GM12878 (cell line): ENCODE measurements at regions not wholly inside any gene's neighbourhood (a gene's known extent, or its start where the extent isn't known, plus 50 kb on each side); places are given as distances from the start of the nearest gene placed in this dataset.

Experiments used
- ATAC-seq: fragments of 200-7000 bp; cut with Tn5 transposase; 3 replicates; pipeline ENCODE4 v1.9.1; 2020; ENCODE audit warnings: mild to moderate bottlenecking, moderate library complexity
- BruUV-seq: library from RNA; stranded (reverse); fragments of 400-500 nt; replicated peaks from 2 replicates; lab custom pipeline; 2021; lab: Mats Ljungman, UMichigan
- CTCF ChIA-PET: fragments of 300-600 bp; sonication (Branson Sonifier 250); formaldehyde crosslinking; extraction: SDS; loops from one replicate; lab custom pipeline; 2021; ENCODE audit warnings: inconsistent platforms; lab: Yijun Ruan, JAX
- POLR2A ChIA-PET: fragments of 350-600 bp; formaldehyde crosslinking; extraction: SDS; loops from one replicate; lab custom pipeline; 2021; ENCODE audit warnings: inconsistent platforms; lab: Charles Lee
- RAD21 ChIA-PET: fragments of 300-600 bp; sonication (Branson Sonifier 250); formaldehyde crosslinking; loops from one replicate; lab custom pipeline; 2023; ENCODE audit warnings: antibody characterized with exemption; ENCODE audit not compliant: unreplicated experiment; lab: Charles Lee
- SMC1A ChIA-PET: fragments of 300-600 bp; sonication (Branson Sonifier 250); formaldehyde crosslinking; loops from one replicate; lab custom pipeline; 2023; ENCODE audit not compliant: unreplicated experiment, uncharacterized antibody; lab: Charles Lee
- DNase-seq: peaks from one replicate; pipeline ENCODE4 v3.0.0-alpha.2; 2011; ENCODE audit warnings: low read depth, low spot score
- FAIRE-seq: peaks from 3 replicates; lab custom pipeline; 2011; peaks lifted over from hg19 to GRCh38; lab: Jason Lieb, UNC
- H2AFZ ChIP-seq: 2 replicates; pipeline ENCODE4 v1.6.0; 2011; ENCODE audit warnings: low read depth, low read length, control low read depth; ENCODE audit not compliant: control insufficient read depth
- H3K27ac ChIP-seq: 2 replicates; pipeline ENCODE4 v1.5.1; 2011; ENCODE audit warnings: control low read depth; ENCODE audit not compliant: control insufficient read depth, insufficient read depth
- H3K27me3 ChIP-seq, 2 experiments: replicated peaks in 1 of 2; 2 replicates each; pipeline versions ENCODE4 v1.6.0 to v1.6.1; 2011; ENCODE audit warnings: low read length in 1 of 2; ENCODE audit not compliant: control insufficient read depth in 2 of 2, insufficient read depth in 2 of 2
- H3K36me3 ChIP-seq, 2 experiments: 2 replicates each; pipeline ENCODE4 v1.5.1; 2011; ENCODE audit warnings: low read length in 1 of 2; ENCODE audit not compliant: control insufficient read depth in 2 of 2, insufficient read depth in 2 of 2
- H3K4me1 ChIP-seq: 2 replicates; pipeline ENCODE4 v1.6.1; 2011; ENCODE audit warnings: mild to moderate bottlenecking, low read length, moderate library complexity, mixed read lengths; ENCODE audit not compliant: control insufficient read depth, insufficient read depth
- H3K4me2 ChIP-seq: 2 replicates; pipeline ENCODE4 v1.6.0; 2011; ENCODE audit warnings: control low read depth; ENCODE audit not compliant: control insufficient read depth, insufficient read depth
- H3K4me3 ChIP-seq: fragments of 200-600 bp; sonication (generic); 2 replicates; pipeline ENCODE4 v1.5.1; 2016
- H3K79me2 ChIP-seq: 2 replicates; pipeline ENCODE4 v1.6.0; 2011; ENCODE audit warnings: low read length; ENCODE audit not compliant: control insufficient read depth, insufficient read depth
- H3K9ac ChIP-seq: 2 replicates; pipeline ENCODE4 v1.8.0; 2011; ENCODE audit warnings: low read length, control low read depth, mixed read lengths; ENCODE audit not compliant: control insufficient read depth, insufficient read depth
- H3K9me3 ChIP-seq: replicated peaks from 3 replicates; pipeline ENCODE4 v1.5.1; 2011; ENCODE audit warnings: mild to moderate bottlenecking, low read length; ENCODE audit not compliant: control insufficient read depth, insufficient read depth
- H4K20me1 ChIP-seq: 2 replicates; pipeline ENCODE4 v1.6.0; 2011; ENCODE audit not compliant: control insufficient read depth, insufficient read depth
- NRF1 ChIP-seq: conservative IDR thresholded peaks from 2 replicates; pipeline ENCODE4 v1.6.1; 2011; ENCODE audit warnings: mild to moderate bottlenecking, low read depth, low read length, improper control_type of control experiment
- PBX3 ChIP-seq: IDR thresholded peaks from 2 replicates; pipeline ENCODE4 v1.6.1; 2011; ENCODE audit warnings: mild to moderate bottlenecking, low read depth, low read length, moderate library complexity; ENCODE audit not compliant: insufficient replicate concordance
- SIX5 ChIP-seq: IDR thresholded peaks from 2 replicates; pipeline ENCODE4 v1.6.1; 2011; ENCODE audit warnings: mild to moderate bottlenecking, low read depth, low read length, moderate library complexity; ENCODE audit not compliant: severe bottlenecking
- SMAD1 ChIP-seq: fragments of 450-650 bp; IDR thresholded peaks from 2 replicates; pipeline ENCODE4 v1.6.1; 2018; ENCODE audit warnings: mild to moderate bottlenecking, low read depth; ENCODE audit not compliant: partially characterized antibody
- USF2 ChIP-seq: IDR thresholded peaks from 2 replicates; pipeline ENCODE4 v1.6.1; 2011; ENCODE audit warnings: low read depth, low read length, improper control_type of control experiment, borderline replicate concordance
- ZBTB4 ChIP-seq: fragments of 450-650 bp; formaldehyde crosslinking; IDR thresholded peaks from 2 replicates; pipeline ENCODE4 v1.4.0; 2022; ENCODE audit warnings: mild to moderate bottlenecking, moderate library complexity
- WGBS: methylation state at CpG from one replicate; pipeline ENCODE4 v1.1.6; 2016; ENCODE audit warnings: low lambda C conversion rate; ENCODE audit not compliant: insufficient replicate concordance, insufficient coverage; ENCODE audit errors: missing lambda C conversion rate; 5-methylcytosine and 5-hydroxymethylcytosine counted together
- in situ Hi-C: fragments of 300-500 bp; cut with MboI; formaldehyde crosslinking; loops from 9 replicates; pipeline ENCODE4 v1.14.3; 2018; ENCODE audit warnings: mixed read lengths
- intact Hi-C: fragments of 100-400 bp; cut with micrococcal nuclease; formaldehyde crosslinking; loops from one replicate; pipeline ENCODE4 v1.14.2; 2022; ENCODE audit not compliant: unreplicated experiment
- TF ChIP-seq, protein P1 (sequence below): IDR thresholded peaks from 2 replicates; pipeline ENCODE4 v1.6.1; 2011; ENCODE audit warnings: borderline replicate concordance, low read depth, mild to moderate bottlenecking, moderate library complexity, low read length; ENCODE audit not compliant: insufficient read depth, poor library complexity, severe bottlenecking
- TF ChIP-seq, protein P2 (sequence below): fragments of 450-650 bp; IDR thresholded peaks from 2 replicates; pipeline ENCODE4 v1.6.1; 2016; ENCODE audit warnings: mild to moderate bottlenecking, moderate library complexity, borderline replicate concordance
- TF ChIP-seq, protein P3 (sequence below): fragments of 450-650 bp; IDR thresholded peaks from 2 replicates; pipeline ENCODE4 v1.6.1; 2016; ENCODE audit warnings: mild to moderate bottlenecking

GRCh38 chr11:67745181-67745726 is 70.8 kb upstream of the ALDH3B2 start:
- ChIA-PET SMC1A (no interaction called here), RAD21 (no interaction called here), POLR2A (no interaction called here), CTCF (no interaction called here)
- no peak overlapping the region for H3K9ac ChIP-seq
- H3K79me2 ChIP-seq: no peaks in the 10 kb centered on the region
- no peaks in the 10 kb centered on the region for H3K36me3 ChIP-seq
- H3K27ac ChIP-seq: no peak overlapping the region
- H3K4me3 ChIP-seq: no peak overlapping the region
- WGBS: 59% methylated on average over 11 of the region's 11 CpGs
- H3K27me3 ChIP-seq: no peaks in the 10 kb centered on the region
- H3K9me3 ChIP-seq: no peaks in the 10 kb centered on the region
- no peak for FAIRE-seq
- no peak overlapping the region for H2AFZ ChIP-seq
- ATAC-seq: no peak
- no peaks in the 10 kb centered on the region for H3K4me1 ChIP-seq
- intact Hi-C loops: no loop called here
- H3K4me2 ChIP-seq: no peak overlapping the region
- in situ Hi-C loops: no loop called here
- H4K20me1 ChIP-seq: no peaks in the 10 kb centered on the region
- DNase-seq: no peak
- no TSS peak for BruUV-seq
- TF ChIP-seq, protein P1, sequence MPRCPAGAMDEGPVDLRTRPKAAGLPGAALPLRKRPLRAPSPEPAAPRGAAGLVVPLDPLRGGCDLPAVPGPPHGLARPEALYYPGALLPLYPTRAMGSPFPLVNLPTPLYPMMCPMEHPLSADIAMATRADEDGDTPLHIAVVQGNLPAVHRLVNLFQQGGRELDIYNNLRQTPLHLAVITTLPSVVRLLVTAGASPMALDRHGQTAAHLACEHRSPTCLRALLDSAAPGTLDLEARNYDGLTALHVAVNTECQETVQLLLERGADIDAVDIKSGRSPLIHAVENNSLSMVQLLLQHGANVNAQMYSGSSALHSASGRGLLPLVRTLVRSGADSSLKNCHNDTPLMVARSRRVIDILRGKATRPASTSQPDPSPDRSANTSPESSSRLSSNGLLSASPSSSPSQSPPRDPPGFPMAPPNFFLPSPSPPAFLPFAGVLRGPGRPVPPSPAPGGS: peak; percentile 15
- TF ChIP-seq SIX5: no peak
- TF ChIP-seq SMAD1: no peak
- TF ChIP-seq USF2: no peak
- peak; percentile 11 for TF ChIP-seq PBX3
- TF ChIP-seq, protein P2, sequence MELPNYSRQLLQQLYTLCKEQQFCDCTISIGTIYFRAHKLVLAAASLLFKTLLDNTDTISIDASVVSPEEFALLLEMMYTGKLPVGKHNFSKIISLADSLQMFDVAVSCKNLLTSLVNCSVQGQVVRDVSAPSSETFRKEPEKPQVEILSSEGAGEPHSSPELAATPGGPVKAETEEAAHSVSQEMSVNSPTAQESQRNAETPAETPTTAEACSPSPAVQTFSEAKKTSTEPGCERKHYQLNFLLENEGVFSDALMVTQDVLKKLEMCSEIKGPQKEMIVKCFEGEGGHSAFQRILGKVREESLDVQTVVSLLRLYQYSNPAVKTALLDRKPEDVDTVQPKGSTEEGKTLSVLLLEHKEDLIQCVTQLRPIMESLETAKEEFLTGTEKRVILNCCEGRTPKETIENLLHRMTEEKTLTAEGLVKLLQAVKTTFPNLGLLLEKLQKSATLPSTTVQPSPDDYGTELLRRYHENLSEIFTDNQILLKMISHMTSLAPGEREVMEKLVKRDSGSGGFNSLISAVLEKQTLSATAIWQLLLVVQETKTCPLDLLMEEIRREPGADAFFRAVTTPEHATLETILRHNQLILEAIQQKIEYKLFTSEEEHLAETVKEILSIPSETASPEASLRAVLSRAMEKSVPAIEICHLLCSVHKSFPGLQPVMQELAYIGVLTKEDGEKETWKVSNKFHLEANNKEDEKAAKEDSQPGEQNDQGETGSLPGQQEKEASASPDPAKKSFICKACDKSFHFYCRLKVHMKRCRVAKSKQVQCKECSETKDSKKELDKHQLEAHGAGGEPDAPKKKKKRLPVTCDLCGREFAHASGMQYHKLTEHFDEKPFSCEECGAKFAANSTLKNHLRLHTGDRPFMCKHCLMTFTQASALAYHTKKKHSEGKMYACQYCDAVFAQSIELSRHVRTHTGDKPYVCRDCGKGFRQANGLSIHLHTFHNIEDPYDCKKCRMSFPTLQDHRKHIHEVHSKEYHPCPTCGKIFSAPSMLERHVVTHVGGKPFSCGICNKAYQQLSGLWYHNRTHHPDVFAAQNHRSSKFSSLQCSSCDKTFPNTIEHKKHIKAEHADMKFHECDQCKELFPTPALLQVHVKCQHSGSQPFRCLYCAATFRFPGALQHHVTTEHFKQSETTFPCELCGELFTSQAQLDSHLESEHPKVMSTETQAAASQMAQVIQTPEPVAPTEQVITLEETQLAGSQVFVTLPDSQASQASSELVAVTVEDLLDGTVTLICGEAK: no peak
- TF ChIP-seq, protein P3, sequence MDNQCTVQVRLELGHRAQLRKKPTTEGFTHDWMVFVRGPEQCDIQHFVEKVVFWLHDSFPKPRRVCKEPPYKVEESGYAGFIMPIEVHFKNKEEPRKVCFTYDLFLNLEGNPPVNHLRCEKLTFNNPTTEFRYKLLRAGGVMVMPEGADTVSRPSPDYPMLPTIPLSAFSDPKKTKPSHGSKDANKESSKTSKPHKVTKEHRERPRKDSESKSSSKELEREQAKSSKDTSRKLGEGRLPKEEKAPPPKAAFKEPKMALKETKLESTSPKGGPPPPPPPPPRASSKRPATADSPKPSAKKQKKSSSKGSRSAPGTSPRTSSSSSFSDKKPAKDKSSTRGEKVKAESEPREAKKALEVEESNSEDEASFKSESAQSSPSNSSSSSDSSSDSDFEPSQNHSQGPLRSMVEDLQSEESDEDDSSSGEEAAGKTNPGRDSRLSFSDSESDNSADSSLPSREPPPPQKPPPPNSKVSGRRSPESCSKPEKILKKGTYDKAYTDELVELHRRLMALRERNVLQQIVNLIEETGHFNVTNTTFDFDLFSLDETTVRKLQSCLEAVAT: no peak
- TF ChIP-seq ZBTB4 (CRISPR knock-in tag): no peak
- TF ChIP-seq NRF1: no peak
